ENCODE measurements at regions not wholly inside any gene's neighbourhood (a gene's known extent, or its start where the extent isn't known, plus 50 kb on each side); places are given as distances from the start of the nearest gene placed in this dataset.

DNA sequence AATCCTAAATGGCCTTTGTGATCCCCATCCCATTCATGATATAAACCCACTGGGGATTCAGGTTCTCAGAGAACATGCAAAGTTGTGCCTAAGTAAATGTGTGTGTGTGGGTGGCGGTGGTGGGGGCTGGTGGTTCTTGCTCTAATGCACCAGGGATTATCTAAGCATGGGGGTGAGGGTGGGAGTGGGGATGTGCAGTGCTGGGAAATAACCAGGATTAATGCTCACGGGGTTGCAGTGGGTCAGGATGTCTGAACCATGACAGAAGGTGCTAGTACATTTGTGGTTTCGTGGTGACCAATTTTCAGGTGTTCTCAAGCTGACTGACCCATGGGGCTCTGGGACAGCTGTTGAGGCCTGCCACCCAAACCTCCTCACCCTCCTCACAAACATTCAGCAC lies 101.0 kb downstream of the ZNF608 start:
- no peak for DNase-seq (ENCODE audit: low read depth)

DNA sequence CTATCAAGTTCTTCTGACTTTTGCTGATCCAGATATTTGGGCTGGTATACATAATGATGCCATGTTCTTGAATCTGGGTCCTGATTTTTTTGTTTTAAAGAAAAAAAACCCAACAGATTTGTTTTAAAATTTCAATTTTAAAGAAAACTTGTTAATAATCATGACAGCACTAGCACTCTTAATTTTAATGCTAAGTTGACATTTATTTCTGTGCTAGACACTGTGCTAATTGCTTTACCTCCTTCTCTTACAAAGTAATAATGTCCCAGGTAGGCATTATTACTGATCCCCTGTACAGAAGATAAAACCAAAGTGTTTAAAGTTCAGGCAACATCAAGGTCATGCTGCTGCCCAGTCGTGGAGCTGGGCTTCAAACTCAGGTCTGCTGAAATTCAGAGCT lies 101.9 kb downstream of the ZNF608 start:
- no peak for DNase-seq (ENCODE audit: low read depth)

DNA sequence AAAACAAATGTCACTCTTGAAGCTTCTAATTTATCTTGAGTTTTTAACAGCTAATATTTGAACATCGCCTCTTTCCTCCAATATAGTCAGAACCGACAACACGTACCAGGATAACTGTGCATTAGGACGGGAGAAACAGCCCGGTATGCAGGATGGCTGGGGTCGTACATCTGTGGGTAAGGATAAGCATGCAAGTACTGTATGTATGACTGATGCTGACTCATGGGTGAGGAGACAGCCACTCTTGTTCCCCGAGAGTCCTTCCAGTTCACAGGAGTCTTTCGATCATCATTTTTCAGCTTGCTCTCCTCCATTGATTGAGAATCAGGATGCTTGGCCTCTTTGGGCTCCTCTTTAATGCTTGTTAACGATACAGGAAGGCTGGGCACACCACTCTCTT lies 102.3 kb downstream of the ZNF608 start:
- DNase-seq (ENCODE audit: low read depth): no peak

DNA sequence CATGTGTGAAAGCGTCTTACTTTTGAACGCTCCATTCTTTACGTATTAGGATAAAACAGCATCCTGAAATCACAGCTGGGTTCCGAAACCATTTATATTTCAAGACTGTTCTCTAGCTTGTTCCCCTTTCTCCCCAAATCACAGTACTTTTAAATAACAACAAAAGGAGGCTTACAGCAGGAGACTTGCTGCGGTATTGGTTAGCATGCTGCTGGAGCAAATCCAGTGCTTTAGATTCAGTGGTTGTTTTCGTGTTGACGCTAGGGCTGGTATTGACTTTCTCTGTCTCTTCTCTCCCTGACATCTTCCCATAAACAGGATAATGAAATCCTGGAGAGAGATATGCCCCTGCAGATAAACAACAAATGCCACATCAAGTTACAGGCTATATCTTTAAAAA lies 103.1 kb downstream of the ZNF608 start:
- no peak for DNase-seq (ENCODE audit: low read depth)

DNA sequence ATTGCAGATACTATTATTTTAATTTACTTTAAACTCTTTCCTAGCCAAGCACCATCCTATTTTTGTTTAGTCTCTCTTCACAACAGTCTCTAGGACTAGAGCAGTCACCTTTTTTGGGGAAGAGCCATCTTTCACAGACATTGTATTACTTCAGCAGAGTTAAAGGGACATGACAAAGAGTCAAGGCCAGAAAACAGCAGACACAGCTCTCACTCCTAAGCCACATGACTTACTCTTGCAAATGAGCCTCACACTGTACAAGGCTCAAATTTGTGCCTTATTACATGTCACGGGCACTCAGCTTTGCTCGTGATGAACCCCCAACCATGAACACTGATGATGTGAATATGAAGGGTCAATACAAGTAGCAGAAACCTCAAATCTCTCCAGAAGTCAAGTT lies 104.3 kb downstream of the ZNF608 start:
- DNase-seq (ENCODE audit: low read depth): no peak

DNA sequence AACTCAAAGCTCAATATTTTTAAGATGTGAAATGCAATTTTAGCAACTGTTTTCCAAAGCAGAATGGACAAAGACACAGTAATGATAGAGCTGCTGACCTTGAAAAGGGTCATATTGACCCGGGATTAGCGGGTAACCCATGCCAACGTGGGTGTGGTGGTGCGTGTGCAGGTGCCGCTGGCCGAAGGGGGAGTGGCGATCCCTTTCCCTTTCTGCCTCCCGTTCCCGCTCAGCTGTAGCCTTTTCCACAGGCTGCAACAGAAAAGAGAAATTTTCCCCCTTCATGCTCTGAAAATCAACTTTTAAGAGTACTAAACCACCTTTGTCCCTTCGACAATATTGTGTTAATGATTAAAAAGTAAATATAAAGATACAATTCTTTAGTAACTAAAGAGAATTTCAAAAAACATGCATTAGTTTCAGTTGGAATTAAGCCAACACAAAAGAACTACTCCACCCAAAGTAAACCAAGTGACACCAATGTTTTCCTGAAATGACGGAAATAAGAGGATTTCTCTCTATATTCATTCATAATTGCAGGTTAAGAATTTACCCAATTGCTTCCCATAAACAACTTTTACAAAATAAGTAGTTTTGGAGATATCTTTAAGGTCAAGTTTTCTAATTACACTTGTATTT lies 105.2 kb downstream of the ZNF608 start:
- no peak for DNase-seq (ENCODE audit: low read depth)

DNA sequence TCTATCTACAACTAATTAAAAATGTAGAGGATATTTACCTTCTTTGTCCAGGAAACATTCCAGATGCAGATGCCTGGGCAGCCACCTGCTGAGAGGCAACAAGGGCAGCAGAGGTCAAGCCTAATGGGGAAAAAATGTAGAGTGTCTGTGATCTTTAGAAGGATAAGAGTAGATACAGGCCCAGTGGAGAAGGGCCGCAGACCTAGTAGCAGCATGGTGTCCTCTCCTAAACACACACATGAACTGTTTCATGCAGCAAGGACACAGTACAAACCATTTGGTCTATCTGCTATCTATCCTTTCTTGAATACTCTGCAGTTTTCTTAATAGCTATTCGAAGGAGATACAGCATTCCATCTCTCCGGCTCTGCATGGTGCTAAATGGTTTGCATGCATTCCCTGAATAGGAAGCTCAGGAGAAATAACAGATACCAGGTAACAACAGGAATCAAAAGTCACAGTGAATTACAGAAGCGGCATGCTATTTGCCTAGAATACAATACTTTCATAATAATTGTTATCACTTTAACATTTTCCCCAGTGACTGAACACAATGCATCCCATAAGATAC lies 107.3 kb downstream of the ZNF608 start:
- no peak for DNase-seq (ENCODE audit: low read depth)

DNA sequence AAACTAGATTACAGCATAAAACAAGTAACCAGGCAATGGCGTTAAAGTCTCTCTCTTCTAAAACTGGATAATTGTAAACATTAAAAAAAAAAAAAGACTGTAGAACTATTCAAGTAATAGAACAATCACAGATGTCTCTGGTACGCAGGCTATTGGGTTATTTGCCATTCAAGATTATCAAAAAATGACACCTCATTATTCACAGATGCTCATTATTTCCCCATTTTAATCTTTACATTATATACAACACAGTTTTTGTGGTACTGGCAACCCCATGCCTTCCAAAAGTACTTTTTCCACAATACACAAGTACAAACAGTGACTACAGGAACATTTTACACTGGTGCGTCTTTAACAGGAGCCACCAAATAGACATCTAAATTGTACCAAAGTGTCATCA lies 109.4 kb downstream of the ZNF608 start:
- DNase-seq (ENCODE audit: low read depth): no peak

DNA sequence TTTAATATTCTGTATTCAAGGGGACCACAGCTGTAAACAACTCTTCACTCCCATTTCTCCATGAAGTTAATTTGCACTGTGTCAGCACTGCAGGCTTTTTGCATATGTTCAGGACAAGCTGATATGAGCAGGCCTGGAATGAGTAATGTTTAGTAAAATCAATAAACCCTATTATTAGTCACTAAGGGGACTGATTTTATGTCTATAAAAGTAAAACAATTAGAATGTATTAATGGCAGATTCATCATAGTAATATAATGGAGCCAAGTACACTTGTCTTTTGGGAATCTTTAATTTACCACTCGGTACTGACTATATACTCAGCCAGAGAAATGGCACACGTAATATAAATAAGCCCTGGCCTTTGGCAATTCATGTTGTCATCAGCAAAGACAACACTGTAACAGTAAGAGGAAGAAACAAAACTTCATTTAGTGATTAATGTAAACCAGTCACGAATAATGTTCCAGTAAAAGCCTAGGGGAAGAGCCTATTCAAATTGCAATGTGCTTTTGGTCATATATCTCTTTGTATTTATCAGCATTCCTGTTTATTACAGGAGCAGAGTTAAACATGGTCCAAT lies 111.6 kb downstream of the ZNF608 start:
- no peak for DNase-seq (ENCODE audit: low read depth)

DNA sequence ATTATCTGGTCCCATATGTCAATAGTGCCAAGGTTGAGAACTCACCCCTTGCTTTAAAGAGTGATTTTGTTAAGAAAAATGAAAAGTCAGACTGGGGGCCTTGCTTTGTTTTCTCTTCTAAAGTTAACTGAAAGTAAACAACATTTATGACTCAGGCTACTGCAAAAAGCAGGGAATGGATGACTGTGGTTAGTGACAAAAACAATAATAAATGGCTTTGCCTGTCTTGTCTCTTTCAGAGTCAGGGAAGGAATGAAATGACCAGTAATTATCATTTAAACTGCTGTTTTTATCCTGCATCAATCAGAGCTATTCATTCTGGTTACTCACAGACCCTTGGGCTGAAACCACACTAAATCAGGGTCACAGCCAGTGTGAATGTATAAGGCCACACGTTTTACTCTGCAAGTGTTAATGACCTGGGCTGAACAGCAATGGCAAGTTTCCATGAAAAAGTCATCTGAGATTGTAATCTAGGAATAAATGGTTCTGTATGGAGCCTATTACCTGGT lies 112.2 kb downstream of the ZNF608 start:
- no peak for DNase-seq (ENCODE audit: low read depth)

DNA sequence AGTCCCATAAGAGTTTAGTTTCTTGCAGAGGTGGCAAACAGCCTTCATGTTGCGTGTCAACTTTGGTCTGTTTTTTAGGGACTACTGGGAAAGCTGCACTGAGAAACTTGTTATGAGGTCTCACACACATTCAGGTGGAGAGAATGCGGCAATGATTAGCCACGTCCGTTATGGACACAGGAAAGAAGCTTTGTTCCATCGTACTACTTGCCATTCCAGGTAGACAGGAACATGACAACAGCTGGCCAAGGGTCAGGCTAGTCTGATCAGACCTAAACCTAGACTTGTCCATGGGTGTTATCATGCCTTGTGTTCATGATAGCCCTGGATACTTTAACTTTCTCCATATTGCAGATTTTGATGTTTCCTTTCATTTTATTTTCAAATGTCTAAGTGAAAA lies 113.2 kb downstream of the ZNF608 start:
- no peak for DNase-seq (ENCODE audit: low read depth)

DNA sequence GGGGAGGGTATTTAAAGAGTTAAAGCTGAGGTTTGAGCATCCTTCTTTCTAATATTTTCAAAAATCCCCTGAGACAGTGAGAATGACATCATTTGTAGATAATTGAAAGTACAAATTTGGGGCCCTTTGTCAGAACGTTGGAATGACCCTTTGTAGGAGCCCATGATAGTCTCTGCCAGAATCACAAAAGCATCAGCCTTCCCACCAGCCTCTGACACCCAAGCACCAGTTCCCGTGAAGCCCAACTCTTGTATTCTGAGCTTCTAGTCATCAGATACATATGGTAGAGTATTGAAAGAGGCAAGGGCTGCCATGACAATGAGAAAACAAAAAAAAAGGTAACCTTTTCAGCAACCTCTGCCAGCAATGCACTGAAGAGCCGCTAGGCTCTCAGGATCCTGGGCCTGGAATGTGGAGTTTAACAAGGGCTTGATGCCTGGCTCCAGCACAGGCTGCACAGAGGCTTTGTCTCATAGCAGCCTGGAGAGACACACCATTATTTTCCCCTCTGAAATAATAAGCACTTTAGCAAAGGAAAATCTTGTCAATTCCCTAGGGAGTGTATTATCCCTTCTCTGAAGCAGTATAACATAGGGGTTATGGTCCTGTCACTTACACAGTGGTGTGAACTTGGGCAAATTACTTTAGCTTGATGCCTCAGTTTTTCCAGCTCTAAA lies 114.4 kb downstream of the ZNF608 start:
- DNase-seq (ENCODE audit: low read depth): no peak

DNA sequence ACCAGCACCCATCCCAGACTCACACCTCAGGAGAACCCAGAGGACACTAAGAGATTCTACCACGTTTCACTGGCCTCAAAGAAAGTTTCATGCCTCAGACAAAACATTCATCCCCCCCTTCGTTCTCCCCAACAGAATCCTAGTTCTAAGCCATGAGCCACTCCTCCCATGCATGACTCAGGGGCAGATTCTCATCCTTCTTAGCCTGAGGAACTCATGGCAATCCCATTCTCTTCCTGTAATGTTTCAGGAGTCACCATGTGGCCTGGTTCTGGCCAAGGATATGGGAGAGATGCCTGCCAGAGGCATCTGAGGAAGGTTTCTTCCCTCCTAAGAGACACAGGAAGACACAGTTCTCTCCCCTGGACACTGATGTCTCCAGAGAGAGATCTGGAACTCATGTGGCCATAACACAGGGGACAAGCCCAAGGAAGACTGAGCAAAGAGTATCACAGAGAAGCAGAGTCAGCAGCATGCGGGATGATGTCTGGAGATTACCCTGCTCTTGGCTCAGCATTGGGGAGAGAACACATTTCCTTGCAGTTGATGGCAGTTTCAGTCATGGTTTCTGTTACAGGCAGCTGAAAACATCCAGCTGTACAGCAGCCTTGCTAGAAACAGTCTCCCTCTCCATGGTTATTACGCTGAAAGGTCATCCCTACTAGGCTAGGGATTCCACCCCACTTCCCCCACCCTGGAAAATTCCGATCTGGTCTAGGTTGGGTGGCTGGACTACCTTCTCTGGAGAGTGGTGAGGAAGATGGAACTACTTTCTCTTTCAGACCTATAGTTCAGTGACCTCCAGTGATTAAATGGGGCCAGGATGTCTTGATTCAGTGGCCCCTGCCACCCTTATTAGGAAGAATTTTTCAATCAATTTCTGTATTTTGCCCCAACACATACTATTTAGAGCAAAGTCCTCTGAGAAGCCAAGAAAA lies 115.4 kb downstream of the ZNF608 start:
- DNase-seq (ENCODE audit: low read depth): no peak

DNA sequence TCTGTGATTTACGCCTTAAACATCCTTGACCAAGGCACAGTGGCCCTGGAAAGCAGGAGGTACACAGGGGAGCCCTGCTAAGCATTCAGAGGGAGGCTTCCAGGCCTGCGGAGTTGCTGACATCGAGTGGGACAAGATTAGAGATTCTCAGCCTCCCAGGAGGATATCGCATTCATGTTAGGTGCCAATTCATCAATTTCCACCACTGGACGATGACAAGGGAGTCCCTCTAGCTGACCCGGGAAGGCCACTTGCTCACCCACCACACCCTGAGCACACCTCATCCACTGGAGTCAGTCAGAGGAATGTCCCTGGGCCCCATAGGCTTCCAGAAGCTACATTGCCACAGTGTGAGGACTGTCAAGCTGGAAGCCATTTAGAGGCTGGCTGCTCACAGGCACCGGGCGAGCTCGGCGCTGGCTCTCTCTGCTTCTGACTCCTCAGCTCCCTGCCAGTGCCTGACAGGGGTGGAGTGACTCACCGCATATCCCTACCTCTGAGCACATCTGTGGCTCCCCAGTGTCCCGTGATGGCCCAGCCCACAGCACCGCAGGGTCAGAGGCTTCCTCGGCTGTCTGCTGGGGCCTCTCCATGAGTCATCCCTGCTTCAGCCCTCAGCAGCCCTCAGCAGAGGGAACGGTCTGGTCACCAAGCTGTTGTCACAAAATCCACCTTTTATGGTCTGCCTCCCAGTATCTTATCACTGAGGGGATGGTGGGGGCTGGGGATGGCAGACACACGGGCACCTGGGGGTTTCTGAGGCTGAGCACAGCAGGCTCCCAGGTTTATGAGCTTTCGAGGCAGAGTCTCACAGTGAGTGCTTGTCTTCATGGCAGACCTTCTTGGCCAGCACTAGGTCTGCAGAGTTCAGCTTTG lies 117.5 kb downstream of the ZNF608 start:
- no peak for DNase-seq (ENCODE audit: low read depth)

DNA sequence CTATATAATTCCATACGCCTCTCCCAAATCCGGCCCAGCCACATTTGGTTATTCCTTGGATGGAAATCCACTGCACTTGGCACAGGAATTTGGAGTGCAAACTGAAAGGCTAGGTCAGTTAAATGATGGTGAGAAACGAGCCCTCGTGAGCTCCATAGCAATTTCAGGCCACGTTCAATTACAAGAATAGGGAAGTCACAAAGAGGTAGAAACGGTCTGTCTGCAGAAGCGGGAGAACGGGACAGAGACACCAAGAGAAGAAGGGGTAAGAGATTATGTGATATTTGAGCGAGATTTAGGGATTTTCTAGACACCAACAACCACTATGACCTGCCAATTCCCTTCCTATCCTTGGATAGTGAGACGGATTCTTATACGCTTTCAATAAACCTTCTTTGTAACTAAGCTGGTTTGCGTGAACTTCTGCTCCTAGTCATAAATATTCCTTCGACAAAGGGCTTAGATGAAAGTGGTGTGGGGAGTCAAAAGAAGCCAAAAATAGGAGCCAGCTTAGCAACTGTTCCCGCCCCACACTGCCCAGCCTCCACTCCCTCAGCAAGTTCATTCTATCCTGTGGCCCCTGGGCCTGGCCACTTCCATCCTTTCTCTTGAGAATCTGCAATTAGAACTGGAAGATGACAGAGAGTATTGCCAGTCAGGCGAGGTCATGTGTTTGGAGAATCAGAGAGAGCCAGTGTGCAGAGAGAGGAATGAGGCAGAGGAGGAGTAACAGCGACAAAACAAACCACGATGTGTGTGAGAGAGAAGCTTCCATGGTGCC lies 118.4 kb downstream of the ZNF608 start:
- no peak for DNase-seq (ENCODE audit: low read depth)

DNA sequence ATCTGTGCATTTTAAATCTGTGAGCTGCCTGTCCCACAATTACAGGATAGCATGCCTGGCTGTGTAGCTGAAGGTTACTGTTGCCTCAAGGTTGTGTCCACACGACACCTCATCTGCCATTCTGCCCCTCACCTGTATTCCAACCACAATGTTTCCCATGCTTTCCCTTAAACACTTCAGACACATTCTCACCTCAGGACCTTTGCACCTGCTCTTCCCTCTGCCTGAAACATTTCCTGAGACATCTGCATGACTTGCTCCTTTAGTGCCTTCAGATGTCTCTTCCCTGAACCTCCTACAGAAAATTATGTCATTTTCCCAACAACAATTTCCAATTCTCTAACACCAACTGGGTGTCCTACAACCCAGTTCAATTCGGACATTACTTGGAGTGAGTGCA lies 120.4 kb downstream of the ZNF608 start:
- no peak for DNase-seq (ENCODE audit: low read depth)

DNA sequence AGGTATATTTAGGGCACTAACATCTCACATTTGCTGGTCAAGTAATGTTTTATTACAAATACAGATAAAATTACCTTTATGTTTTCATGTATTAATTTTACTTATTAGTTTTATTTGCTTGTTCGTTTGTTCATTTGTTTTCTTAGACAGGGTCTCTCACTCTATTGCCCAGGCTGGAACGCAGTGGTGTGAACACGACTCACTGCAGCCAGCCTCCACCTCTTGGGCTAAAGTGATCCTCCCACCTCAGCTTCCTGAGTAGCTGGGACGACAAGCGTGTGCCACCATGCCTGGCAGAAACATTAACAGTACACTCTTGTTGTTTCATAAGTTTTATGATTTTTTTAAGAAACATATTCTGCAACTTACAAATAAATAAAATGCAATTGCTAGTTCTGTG lies 123.2 kb downstream of the ZNF608 start:
- DNase-seq (ENCODE audit: low read depth): no peak

DNA sequence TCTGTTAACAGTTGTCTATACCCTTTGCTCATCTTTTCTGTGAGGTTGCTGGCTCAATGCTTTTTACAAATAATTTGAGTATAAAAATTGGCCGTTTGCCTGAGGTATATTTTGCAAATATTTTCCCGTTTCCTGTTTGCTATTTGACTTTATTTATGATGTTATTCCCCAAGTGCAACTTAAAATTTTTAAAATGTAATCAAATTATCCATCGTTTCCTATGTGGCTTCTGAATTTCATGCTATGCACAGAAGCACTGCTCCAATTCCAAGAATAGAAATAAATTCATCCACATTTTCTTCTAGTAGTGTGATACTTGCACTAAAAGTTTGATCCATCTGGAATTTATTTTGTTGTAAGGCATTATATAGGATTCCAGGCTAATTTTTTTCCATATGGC lies 123.6 kb downstream of the ZNF608 start:
- no peak for DNase-seq (ENCODE audit: low read depth)

DNA sequence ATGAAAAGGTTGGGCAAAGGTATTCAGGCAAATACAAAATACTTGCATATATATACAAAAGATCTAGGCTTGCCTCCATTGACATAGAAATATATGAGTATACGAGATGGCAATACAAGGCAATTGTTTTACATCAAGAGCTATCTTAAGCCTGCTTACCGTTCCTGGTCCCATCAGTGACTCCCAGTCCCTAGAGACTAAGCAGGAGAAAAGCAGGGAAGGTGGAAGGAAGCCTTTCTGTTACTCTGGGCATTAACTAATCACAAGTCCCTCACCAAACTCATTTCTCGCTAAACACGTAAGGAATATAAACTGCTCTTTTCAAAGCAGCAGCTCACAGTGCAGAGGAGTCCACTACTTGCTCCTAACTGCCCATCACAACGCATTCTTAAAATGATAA lies 125.2 kb downstream of the ZNF608 start:
- DNase-seq (ENCODE audit: low read depth): no peak

DNA sequence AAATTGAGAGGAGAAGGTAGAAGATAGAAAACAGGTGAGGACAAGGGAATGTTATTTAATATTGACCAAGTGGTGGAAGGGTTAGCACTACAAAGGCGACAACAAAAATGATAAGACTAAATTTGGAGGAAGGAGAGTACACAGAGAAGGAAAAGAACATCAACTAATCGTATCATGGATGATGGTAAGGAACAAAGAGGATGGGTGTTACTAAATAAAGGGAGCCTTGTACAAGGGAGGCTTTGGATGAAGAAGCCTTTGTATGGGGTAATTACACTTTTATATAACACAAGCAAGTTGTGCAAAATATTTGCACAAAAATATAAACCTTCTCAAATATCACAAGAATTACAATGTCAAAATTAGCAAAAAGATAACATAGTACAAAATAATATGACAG lies 125.7 kb downstream of the ZNF608 start:
- DNase-seq (ENCODE audit: low read depth): no peak

Measured in activated T-cell treated with anti-CD3 and anti-CD28 coated beads for 1 hour (primary cell).